ENCODE measurements at regions not wholly inside any gene's neighbourhood (a gene's known extent, or its start where the extent isn't known, plus 50 kb on each side); places are given as distances from the start of the nearest gene placed in this dataset.
"Not testable (repeated sequence)": the region's sequence is repeated elsewhere in the genome, so short reads cannot be mapped to it uniquely, and the experiment has no call there.

DNA sequence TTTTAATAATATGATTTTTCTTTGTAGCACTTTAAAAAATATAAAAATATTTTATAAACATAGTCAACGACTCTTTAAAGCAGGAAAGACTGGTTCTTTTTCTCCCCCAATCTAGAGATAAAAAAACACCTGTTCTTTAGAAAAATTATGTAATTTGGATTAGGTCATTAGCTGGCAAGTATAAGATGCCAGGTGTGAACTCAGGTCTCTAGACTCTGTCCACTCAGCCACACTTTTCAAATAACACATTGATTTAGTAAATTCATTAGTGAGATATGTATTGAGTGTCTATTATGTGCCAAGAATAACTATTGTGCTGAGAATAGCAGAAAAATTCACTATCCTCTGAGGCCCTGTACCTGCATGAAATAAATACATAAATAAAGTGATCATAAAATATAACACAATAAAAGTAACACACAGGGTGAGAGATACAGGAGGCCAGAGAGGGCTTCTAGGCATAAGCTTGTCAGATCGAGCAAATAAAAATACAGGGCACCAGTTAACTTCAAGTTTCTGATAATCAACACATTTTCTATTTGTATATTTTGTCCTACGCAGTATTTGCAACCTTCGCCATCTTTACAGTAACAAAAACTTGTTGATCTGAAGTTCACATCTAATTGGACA is 867.1 kb upstream of the GBE1 start:
- H3K9me3 ChIP-seq = no peaks in the 10 kb centered on the region
- no peak overlapping the region for H3K27ac ChIP-seq
- no peak overlapping the region for H3K4me3 ChIP-seq
- intact Hi-C loops (cut with DNase I) = no loop called here
- TF ChIP-seq POLR2A (IDR thresholded peaks at IDR 0.05) = no peak
- TF ChIP-seq, protein P1, sequence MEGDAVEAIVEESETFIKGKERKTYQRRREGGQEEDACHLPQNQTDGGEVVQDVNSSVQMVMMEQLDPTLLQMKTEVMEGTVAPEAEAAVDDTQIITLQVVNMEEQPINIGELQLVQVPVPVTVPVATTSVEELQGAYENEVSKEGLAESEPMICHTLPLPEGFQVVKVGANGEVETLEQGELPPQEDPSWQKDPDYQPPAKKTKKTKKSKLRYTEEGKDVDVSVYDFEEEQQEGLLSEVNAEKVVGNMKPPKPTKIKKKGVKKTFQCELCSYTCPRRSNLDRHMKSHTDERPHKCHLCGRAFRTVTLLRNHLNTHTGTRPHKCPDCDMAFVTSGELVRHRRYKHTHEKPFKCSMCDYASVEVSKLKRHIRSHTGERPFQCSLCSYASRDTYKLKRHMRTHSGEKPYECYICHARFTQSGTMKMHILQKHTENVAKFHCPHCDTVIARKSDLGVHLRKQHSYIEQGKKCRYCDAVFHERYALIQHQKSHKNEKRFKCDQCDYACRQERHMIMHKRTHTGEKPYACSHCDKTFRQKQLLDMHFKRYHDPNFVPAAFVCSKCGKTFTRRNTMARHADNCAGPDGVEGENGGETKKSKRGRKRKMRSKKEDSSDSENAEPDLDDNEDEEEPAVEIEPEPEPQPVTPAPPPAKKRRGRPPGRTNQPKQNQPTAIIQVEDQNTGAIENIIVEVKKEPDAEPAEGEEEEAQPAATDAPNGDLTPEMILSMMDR (IDR thresholded peaks at IDR 0.05) = no peak
- H3K4me1 ChIP-seq = no peaks in the 10 kb centered on the region
- 55 to 79% methylated on average over 4 of the region's 4 CpGs for WGBS, 2 donors
- no peaks in the 10 kb centered on the region for H3K36me3 ChIP-seq
- no peak for DNase-seq
- no peaks in the 10 kb centered on the region for H3K27me3 ChIP-seq

GRCh38 chr3:82627733-82628132 is 866.3 kb upstream of the GBE1 start:
- WGBS, 2 donors = 73 to 95% methylated on average over 5 of the region's 5 CpGs
- H3K9me3 ChIP-seq = peaks cover 0 to 7% (median 0%) of the 10 kb centered on the region in 3 donors
- no peaks in the 10 kb centered on the region for H3K4me1 ChIP-seq
- TF ChIP-seq, protein P1 (IDR thresholded peaks at IDR 0.05) = no peak
- TF ChIP-seq POLR2A (IDR thresholded peaks at IDR 0.05) = no peak
- no peak overlapping the region for H3K4me3 ChIP-seq
- H3K36me3 ChIP-seq = no peaks in the 10 kb centered on the region
- intact Hi-C loops (cut with DNase I) = no loop called here
- H3K27me3 ChIP-seq = no peaks in the 10 kb centered on the region
- no peak overlapping the region for H3K27ac ChIP-seq
- DNase-seq = no peak

GRCh38 chr3:82620744-82621143 is 859.3 kb upstream of the GBE1 start:
- H3K4me3 ChIP-seq; H3K27ac ChIP-seq; DNase-seq; intact Hi-C loops (cut with DNase I); H3K4me1 ChIP-seq; H3K36me3 ChIP-seq; H3K27me3 ChIP-seq: not testable (repeated sequence)
- peaks cover 0 to 13% (median 0%) of the 10 kb centered on the region in 3 donors for H3K9me3 ChIP-seq
- 82 to 94% methylated on average over 3 of the region's 3 CpGs for WGBS, 2 donors

- H3K27me3 ChIP-seq = no peaks in the 10 kb centered on the region
- no peaks in the 10 kb centered on the region for H3K4me1 ChIP-seq
- no peaks in the 10 kb centered on the region for H3K36me3 ChIP-seq
- no peak overlapping the region for H3K27ac ChIP-seq
- intact Hi-C loops (cut with DNase I) = no loop called here
- H3K4me3 ChIP-seq = no peak overlapping the region
- TF ChIP-seq POLR2A (IDR thresholded peaks at IDR 0.05) = no peak
- TF ChIP-seq, protein P1 (IDR thresholded peaks at IDR 0.05) = no peak
- DNase-seq = no peak
- peaks cover 0 to 13% (median 0%) of the 10 kb centered on the region in 3 donors for H3K9me3 ChIP-seq
Measured at GRCh38 chr3:82618594-82618993, 857.1 kb upstream of the GBE1 start.

DNA sequence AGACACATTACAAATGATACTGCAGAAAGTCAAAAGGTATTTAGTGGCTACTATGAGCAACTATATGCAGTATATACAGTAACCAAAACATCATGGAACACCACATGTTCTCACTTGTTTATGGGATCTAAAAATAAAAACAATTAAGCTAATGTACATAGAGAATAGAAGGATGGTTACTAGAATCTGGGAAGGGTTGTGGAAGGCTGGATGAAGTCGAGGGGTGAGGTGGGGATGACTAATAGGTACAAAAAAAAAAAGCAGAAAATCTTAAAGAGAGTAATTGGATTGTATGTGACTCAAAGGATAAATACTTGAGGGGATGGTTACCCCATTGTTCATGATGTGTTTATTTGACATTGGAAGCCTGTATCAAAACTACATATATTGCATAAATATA is 848.8 kb upstream of the GBE1 start:
- no peak for DNase-seq
- H3K27ac ChIP-seq = no peak overlapping the region
- WGBS, 2 donors = 18 to 31% methylated on average over 1 of the region's 1 CpG
- H3K27me3 ChIP-seq = no peaks in the 10 kb centered on the region
- H3K4me3 ChIP-seq = no peak overlapping the region
- H3K36me3 ChIP-seq = no peaks in the 10 kb centered on the region
- TF ChIP-seq, protein P1 (IDR thresholded peaks at IDR 0.05) = no peak
- no peak for TF ChIP-seq POLR2A (IDR thresholded peaks at IDR 0.05)
- H3K4me1 ChIP-seq = no peaks in the 10 kb centered on the region
- H3K9me3 ChIP-seq = no peaks in the 10 kb centered on the region
- intact Hi-C loops (cut with DNase I) = no loop called here

GRCh38 chr3:82607391-82607790 is 845.9 kb upstream of the GBE1 start:
- H3K4me1 ChIP-seq = no peaks in the 10 kb centered on the region
- H3K27me3 ChIP-seq = no peaks in the 10 kb centered on the region
- TF ChIP-seq POLR2A (IDR thresholded peaks at IDR 0.05) = no peak
- TF ChIP-seq, protein P1 (IDR thresholded peaks at IDR 0.05) = no peak
- intact Hi-C loops (cut with DNase I) = no loop called here
- WGBS, 2 donors = 75 to 82% methylated on average over 1 of the region's 1 CpG
- H3K27ac ChIP-seq = no peak overlapping the region
- no peak for DNase-seq
- H3K36me3 ChIP-seq = no peaks in the 10 kb centered on the region
- no peaks in the 10 kb centered on the region for H3K9me3 ChIP-seq
- H3K4me3 ChIP-seq = no peak overlapping the region
